22Rv1 (cell line): ENCODE measurements at regions not wholly inside any gene's neighbourhood (a gene's known extent, or its start where the extent isn't known, plus 50 kb on each side); places are given as distances from the start of the nearest gene placed in this dataset.

Experiments used
- CTCF ChIP-seq: fragments of 450-650 bp; IDR thresholded peaks from 2 replicates; pipeline ENCODE4 v1.5.1; 2017; ENCODE audit warnings: mild to moderate bottlenecking
- ZFX ChIP-seq: fragments of 450-650 bp; IDR thresholded peaks from 2 replicates; pipeline ENCODE4 v1.6.1; 2017; ENCODE audit warnings: antibody characterized with exemption, borderline replicate concordance

- TF ChIP-seq CTCF, result no peak
- no peak for TF ChIP-seq ZFX
These were observed 61.2 kb upstream of the CDYL start for GRCh38 chr6:4714961-4715501.
